ENCODE measurements at regions not wholly inside any gene's neighbourhood (a gene's known extent, or its start where the extent isn't known, plus 50 kb on each side); places are given as distances from the start of the nearest gene placed in this dataset.

DNA sequence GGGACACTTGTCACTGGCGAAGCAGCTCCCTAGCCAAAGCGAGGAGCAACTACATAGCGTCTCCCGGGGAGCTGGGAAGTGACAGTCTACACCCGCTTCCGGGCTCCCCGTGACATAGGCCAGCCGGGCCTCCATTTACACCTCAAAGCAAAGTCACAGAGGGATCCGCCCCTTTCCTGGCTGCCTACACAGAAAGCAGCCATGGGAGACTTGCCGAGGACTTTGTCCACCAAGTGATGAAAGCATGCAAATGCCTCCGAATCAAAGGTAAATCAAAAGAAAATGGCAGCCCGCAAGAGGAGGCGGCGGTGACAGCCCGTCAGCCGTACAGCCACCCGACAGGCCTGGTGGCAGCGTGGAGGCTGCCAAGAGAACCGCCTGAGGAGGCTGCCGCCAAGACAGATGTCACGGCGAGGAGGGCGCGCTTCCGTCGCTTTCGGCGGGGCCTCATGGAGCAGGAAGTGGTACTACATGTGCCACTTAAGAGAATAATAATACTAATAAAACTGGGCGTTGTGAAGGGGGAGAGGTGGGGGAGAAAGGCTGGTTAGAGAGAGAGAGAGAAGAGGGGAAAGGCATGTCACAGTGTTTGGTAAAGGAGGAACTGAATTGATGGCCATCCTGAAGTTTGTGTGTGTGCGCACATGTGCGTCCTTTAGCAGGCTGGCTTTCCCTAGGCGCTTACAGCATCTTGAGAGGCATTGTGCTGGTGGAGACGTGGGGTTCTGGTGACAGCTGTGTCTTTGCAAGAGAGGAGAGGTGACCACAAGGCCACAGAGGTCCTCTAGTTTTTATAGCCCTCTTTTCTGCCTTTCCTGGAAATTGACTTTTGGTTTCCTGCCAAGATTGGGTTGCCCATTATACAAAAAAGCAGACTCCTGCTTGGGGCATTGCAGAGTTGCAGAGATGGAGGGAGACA, 661.7 kb downstream of the VRK1 start:
- no peak for TF ChIP-seq EZH2 (IDR thresholded peaks at IDR 0.05; ENCODE audit: insufficient read depth, low read length)
- TF ChIP-seq, protein P1, sequence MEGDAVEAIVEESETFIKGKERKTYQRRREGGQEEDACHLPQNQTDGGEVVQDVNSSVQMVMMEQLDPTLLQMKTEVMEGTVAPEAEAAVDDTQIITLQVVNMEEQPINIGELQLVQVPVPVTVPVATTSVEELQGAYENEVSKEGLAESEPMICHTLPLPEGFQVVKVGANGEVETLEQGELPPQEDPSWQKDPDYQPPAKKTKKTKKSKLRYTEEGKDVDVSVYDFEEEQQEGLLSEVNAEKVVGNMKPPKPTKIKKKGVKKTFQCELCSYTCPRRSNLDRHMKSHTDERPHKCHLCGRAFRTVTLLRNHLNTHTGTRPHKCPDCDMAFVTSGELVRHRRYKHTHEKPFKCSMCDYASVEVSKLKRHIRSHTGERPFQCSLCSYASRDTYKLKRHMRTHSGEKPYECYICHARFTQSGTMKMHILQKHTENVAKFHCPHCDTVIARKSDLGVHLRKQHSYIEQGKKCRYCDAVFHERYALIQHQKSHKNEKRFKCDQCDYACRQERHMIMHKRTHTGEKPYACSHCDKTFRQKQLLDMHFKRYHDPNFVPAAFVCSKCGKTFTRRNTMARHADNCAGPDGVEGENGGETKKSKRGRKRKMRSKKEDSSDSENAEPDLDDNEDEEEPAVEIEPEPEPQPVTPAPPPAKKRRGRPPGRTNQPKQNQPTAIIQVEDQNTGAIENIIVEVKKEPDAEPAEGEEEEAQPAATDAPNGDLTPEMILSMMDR (IDR thresholded peaks at IDR 0.05; ENCODE audit: insufficient read depth, low read depth, low read length): no peak

Measured in astrocyte (in vitro differentiated cells and primary cell).